Left ventricle myocardium inferior (tissue), 1 donor: ENCODE measurements at regions not wholly inside any gene's neighbourhood (a gene's known extent, or its start where the extent isn't known, plus 50 kb on each side); places are given as distances from the start of the nearest gene placed in this dataset.

ENCODE experiments used
- DNase-seq: peaks from one replicate; pipeline ENCODE4 v3.0.0-alpha.2; 2020
- H3K27ac ChIP-seq: fragments of 200-600 bp; replicated peaks from 2 replicates; pipeline ENCODE4 v1.8.0; 2021
- H3K27me3 ChIP-seq: fragments of 200-600 bp; 2 replicates; pipeline ENCODE4 v1.8.0; 2021; ENCODE audit warnings: low read depth
- H3K36me3 ChIP-seq: fragments of 200-600 bp; 2 replicates; pipeline ENCODE4 v1.8.0; 2021
- H3K4me1 ChIP-seq: fragments of 200-600 bp; 2 replicates; pipeline ENCODE4 v1.8.0; 2021
- H3K4me3 ChIP-seq: fragments of 200-600 bp; 2 replicates; pipeline ENCODE4 v1.8.0; 2021; ENCODE audit warnings: mild to moderate bottlenecking, moderate library complexity
- H3K9me3 ChIP-seq: fragments of 200-600 bp; replicated peaks from 2 replicates; pipeline ENCODE4 v1.8.0; 2021
- CTCF ChIP-seq: fragments of 200-600 bp; IDR thresholded peaks from 2 replicates; pipeline ENCODE4 v1.8.0; 2021; ENCODE audit warnings: antibody characterized with exemption, mild to moderate bottlenecking, borderline replicate concordance
- intact Hi-C: fragments of 100-400 bp; cut with micrococcal nuclease; formaldehyde crosslinking; loops from one replicate; pipeline ENCODE4 v1.11.0; 2022
- donor health status: DM: no; HTN: yes; CAD: no; lungs with severe emphysema.

GRCh38 chr16:62370445-62370844 lies 334.2 kb upstream of the CDH8 start:
- Histone ChIP-seq H3K36me3 (no peaks in the 10 kb centered on the region), H3K4me1 (no peaks in the 10 kb centered on the region), H3K9me3 (peaks cover 11% of the 10 kb centered on the region), H3K27me3 (no peaks in the 10 kb centered on the region), H3K27ac (no peak overlapping the region), H3K4me3 (no peak overlapping the region)
- DNase-seq: no peak
- intact Hi-C loops: no loop called here
- no peak for TF ChIP-seq CTCF

GRCh38 chr16:62363501-62363900 lies 327.3 kb upstream of the CDH8 start:
- intact Hi-C loops: no loop called here
- no peak for DNase-seq
- no peak for TF ChIP-seq CTCF
- no peak overlapping the region for H3K27ac ChIP-seq
- H3K4me1 ChIP-seq: no peaks in the 10 kb centered on the region
- no peaks in the 10 kb centered on the region for H3K36me3 ChIP-seq
- no peaks in the 10 kb centered on the region for H3K9me3 ChIP-seq
- no peaks in the 10 kb centered on the region for H3K27me3 ChIP-seq
- no peak overlapping the region for H3K4me3 ChIP-seq

GRCh38 chr16:62353355-62353754 lies 317.1 kb upstream of the CDH8 start:
- no peaks in the 10 kb centered on the region for H3K9me3 ChIP-seq
- no peak for DNase-seq
- H3K36me3 ChIP-seq: no peaks in the 10 kb centered on the region
- H3K27ac ChIP-seq: no peak overlapping the region
- H3K27me3 ChIP-seq: no peaks in the 10 kb centered on the region
- no peak overlapping the region for H3K4me3 ChIP-seq
- intact Hi-C loops: no loop called here
- H3K4me1 ChIP-seq: no peaks in the 10 kb centered on the region
- TF ChIP-seq CTCF: no peak

- Histone ChIP-seq H3K9me3 (no peaks in the 10 kb centered on the region), H3K27ac (no peak overlapping the region), H3K4me3 (no peak overlapping the region), H3K4me1 (no peaks in the 10 kb centered on the region), H3K27me3 (no peaks in the 10 kb centered on the region), H3K36me3 (no peaks in the 10 kb centered on the region)
- intact Hi-C loops: no loop called here
- no peak for TF ChIP-seq CTCF
- DNase-seq: no peak
Measured at GRCh38 chr16:62342216-62342615, 306.0 kb upstream of the CDH8 start.

GRCh38 chr16:62335356-62335755 lies 299.1 kb upstream of the CDH8 start:
- Histone ChIP-seq H3K36me3 (no peaks in the 10 kb centered on the region), H3K9me3 (peaks cover 5% of the 10 kb centered on the region), H3K27ac (no peak overlapping the region), H3K4me3 (no peak overlapping the region), H3K4me1 (no peaks in the 10 kb centered on the region), H3K27me3 (no peaks in the 10 kb centered on the region)
- TF ChIP-seq CTCF: no peak
- DNase-seq: no peak
- intact Hi-C loops: no loop called here

- no peak overlapping the region for H3K4me3 ChIP-seq
- no peaks in the 10 kb centered on the region for H3K4me1 ChIP-seq
- no peak overlapping the region for H3K27ac ChIP-seq
- peaks cover 5% of the 10 kb centered on the region for H3K9me3 ChIP-seq
- intact Hi-C loops: no loop called here
- DNase-seq: no peak
- no peaks in the 10 kb centered on the region for H3K27me3 ChIP-seq
- H3K36me3 ChIP-seq: no peaks in the 10 kb centered on the region
- no peak for TF ChIP-seq CTCF
Measured at GRCh38 chr16:62321606-62322005, 285.4 kb upstream of the CDH8 start.
